ENCODE measurements at regions not wholly inside any gene's neighbourhood (a gene's known extent, or its start where the extent isn't known, plus 50 kb on each side); places are given as distances from the start of the nearest gene placed in this dataset.

DNA sequence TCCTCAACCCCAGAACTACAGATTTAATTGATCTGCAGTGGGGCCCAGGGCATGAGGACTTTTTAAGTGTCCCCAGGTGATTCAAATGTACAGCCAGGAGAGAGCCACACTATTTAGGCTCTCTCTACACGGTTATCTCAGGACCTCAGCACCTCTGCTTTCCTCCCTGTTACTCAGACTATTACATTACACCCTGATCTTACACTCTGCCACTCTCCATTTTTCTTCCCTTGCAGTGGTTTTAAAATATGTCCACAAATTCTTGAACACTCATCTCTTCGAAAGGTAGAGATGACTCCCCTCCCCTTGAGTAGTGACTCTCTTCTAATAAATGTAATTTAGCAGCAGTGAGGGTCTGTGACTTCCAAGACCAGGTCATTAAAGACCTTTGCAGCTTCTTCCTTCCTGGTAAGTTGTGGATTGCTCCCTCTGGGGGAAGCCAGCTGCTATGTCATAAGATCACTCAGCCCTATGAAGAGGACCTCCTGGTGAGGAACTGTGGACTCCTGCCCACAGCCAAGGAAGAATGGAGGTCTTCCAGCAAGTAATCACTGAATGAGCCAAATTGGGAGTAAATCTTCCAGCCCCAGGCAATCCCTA is 87.5 kb upstream of the SSBP2 start:
- TF ChIP-seq, protein P1, sequence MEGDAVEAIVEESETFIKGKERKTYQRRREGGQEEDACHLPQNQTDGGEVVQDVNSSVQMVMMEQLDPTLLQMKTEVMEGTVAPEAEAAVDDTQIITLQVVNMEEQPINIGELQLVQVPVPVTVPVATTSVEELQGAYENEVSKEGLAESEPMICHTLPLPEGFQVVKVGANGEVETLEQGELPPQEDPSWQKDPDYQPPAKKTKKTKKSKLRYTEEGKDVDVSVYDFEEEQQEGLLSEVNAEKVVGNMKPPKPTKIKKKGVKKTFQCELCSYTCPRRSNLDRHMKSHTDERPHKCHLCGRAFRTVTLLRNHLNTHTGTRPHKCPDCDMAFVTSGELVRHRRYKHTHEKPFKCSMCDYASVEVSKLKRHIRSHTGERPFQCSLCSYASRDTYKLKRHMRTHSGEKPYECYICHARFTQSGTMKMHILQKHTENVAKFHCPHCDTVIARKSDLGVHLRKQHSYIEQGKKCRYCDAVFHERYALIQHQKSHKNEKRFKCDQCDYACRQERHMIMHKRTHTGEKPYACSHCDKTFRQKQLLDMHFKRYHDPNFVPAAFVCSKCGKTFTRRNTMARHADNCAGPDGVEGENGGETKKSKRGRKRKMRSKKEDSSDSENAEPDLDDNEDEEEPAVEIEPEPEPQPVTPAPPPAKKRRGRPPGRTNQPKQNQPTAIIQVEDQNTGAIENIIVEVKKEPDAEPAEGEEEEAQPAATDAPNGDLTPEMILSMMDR (IDR thresholded peaks at IDR 0.05) = peak; percentile 59
- TF ChIP-seq, protein P2, sequence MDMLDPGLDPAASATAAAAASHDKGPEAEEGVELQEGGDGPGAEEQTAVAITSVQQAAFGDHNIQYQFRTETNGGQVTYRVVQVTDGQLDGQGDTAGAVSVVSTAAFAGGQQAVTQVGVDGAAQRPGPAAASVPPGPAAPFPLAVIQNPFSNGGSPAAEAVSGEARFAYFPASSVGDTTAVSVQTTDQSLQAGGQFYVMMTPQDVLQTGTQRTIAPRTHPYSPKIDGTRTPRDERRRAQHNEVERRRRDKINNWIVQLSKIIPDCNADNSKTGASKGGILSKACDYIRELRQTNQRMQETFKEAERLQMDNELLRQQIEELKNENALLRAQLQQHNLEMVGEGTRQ (IDR thresholded peaks at IDR 0.05; ENCODE audit: borderline replicate concordance, low read depth, low read length) = no peak
- TF ChIP-seq, protein P3, sequence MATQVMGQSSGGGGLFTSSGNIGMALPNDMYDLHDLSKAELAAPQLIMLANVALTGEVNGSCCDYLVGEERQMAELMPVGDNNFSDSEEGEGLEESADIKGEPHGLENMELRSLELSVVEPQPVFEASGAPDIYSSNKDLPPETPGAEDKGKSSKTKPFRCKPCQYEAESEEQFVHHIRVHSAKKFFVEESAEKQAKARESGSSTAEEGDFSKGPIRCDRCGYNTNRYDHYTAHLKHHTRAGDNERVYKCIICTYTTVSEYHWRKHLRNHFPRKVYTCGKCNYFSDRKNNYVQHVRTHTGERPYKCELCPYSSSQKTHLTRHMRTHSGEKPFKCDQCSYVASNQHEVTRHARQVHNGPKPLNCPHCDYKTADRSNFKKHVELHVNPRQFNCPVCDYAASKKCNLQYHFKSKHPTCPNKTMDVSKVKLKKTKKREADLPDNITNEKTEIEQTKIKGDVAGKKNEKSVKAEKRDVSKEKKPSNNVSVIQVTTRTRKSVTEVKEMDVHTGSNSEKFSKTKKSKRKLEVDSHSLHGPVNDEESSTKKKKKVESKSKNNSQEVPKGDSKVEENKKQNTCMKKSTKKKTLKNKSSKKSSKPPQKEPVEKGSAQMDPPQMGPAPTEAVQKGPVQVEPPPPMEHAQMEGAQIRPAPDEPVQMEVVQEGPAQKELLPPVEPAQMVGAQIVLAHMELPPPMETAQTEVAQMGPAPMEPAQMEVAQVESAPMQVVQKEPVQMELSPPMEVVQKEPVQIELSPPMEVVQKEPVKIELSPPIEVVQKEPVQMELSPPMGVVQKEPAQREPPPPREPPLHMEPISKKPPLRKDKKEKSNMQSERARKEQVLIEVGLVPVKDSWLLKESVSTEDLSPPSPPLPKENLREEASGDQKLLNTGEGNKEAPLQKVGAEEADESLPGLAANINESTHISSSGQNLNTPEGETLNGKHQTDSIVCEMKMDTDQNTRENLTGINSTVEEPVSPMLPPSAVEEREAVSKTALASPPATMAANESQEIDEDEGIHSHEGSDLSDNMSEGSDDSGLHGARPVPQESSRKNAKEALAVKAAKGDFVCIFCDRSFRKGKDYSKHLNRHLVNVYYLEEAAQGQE (IDR thresholded peaks at IDR 0.05; ENCODE audit: low read depth, low read length) = no peak
- TF ChIP-seq NRF1 (IDR thresholded peaks at IDR 0.05; ENCODE audit: low read depth, low read length) (no peak), EP300 (IDR thresholded peaks at IDR 0.05; ENCODE audit: borderline replicate concordance in 1 of 2, low read depth in 1 of 2, low read length in 1 of 2) (no peak), EZH2phosphoT487 (IDR thresholded peaks at IDR 0.05; ENCODE audit: borderline replicate concordance, low read depth) (no peak), MEF2A (IDR thresholded peaks at IDR 0.05; ENCODE audit: borderline replicate concordance, low read depth) (no peak)

Data from SK-N-SH (cell line).